ENCODE measurements at regions not wholly inside any gene's neighbourhood (a gene's known extent, or its start where the extent isn't known, plus 50 kb on each side); places are given as distances from the start of the nearest gene placed in this dataset.
"Not testable (repeated sequence)": the region's sequence is repeated elsewhere in the genome, so short reads cannot be mapped to it uniquely, and the experiment has no call there.

DNA sequence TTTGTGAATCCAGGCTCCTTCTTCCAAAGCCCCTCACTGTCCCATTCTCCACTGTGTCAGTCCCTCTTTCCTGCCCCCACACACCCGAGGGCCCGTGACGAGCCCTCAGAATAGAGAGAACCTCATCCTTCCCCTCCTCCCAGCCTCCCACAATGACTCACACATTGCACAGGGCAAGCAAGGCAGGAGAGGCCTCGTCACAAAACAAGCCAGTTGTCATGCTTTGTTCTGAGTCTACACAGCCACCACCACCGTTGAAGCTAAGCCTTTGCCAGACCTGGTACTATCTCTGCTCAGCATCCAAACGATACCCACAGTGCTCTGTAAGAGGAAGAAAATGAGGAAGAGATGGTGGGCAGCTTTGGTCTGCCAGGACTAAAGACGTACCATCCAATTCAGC lies 142.2 kb upstream of the ZNF366 start:
- no peak for DNase-seq

DNA sequence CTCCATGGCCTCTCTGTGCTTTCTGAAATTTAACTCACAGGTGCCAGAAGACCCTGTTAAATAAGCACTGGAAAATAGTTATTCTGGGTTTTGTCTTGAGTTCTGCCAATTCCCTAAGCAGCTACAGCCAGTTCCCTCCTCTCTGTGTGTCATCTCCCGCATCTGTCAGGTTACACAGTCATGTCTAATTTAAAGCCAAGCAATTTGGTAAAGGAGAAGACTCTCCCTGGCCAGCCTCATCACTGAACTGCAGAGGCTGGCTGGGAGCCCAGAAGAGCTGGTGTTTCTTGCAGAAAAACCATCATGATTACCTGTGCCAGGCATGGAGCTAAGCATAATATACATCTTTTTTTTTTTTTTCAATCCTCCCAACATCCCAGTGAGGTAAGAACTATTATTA lies 141.3 kb upstream of the ZNF366 start:
- no peak for DNase-seq

DNA sequence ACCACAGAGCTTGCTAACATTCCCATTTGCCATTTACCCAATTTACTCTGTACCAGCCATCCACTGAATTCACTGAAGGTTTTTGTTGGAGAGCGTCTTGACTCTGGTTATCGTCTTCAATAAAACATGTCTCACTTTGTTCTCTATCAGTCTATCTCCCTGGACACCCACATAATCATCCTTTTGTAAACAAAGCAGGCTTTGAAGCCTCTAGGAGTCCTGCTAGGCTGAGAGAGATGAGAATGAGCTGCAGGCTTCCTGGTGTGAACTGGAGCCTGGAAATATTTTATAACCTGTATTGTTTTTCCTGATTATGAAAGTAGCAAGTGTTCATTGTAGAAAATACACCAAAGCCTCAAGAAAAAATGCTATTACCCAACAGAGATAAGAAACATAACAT lies 140.6 kb upstream of the ZNF366 start:
- no peak for DNase-seq

DNA sequence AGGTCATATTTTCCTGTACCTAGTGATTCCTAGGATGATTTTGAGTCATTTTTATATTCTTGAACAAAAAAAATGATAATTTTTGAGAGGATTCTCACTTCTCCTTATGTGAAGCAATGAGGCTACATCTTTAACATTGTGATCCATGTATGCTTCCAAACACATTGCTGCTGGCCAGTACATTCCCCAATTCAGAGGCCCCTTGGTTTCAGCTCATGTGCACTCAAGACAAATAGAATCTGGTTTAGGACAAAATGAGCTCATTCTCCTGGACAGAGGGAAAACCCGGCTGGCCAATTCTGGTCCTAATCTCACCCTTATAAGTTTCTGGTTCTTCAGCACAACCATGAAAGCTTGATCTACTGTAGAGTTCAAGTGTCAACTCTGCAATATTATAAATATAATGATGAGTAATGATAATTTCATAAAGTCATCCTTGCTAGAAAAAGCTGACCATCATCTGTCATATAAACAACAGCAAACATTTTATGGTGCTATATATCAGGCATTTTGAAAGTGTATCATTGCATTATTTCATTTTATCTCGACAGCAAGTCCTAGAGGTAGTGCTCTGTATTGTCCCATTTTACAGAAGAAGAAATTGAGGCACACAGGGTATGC lies 139.1 kb upstream of the ZNF366 start:
- no peak for DNase-seq

DNA sequence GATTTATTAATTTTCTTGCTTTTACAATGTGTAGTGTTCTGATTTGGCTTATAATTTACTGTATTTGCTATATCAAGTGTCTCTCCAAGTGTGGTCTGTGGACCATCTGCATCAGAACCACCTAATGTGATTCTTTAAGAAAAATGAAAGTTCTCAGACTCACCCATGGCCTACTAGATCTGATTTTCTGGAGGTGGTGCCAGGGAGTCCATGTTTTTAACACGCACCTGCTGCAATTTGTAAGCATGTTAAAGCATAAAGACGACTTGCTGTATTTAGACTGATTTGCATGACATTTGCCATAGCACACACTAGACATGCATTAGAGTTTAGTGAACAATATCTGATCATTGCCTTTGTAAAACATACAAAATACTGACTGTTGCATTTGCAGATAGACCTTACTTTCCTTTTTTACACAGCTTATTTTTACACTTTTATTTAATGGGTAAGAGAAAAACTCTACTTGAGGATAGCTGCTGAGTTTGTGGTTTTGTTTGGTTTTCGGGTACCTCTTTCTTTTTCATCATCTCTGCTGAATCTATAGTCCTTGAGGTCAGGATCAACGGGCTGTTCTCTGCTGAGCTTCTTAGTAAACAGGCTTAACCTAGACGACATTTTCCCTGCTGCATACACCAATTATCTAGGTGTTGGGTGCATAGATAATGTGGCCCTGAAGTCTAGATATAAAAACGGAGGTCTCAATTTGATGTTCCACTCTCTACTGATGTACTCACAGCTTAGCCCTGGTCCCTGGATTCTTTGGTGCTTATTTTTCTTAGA lies 138.0 kb upstream of the ZNF366 start:
- DNase-seq: no peak

DNA sequence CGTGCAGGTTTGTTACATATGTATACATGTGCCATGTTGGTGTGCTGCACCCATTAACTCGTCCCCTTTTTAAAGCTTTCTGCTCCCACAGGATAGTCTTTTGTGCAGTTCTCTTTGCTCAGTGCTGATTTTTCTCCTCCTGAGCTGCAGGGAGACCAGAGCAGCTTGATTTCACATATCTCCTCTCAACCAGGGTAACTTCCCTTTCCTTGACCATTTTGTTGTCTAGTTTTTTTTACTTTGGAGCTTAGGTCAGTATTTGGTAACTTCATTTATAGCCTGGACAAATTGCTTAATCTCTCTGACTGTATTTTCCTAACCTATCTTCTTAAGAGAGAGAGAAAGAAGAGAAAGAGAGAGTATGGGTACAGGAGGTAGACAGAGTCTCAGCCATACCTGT lies 137.1 kb upstream of the ZNF366 start:
- DNase-seq: no peak

DNA sequence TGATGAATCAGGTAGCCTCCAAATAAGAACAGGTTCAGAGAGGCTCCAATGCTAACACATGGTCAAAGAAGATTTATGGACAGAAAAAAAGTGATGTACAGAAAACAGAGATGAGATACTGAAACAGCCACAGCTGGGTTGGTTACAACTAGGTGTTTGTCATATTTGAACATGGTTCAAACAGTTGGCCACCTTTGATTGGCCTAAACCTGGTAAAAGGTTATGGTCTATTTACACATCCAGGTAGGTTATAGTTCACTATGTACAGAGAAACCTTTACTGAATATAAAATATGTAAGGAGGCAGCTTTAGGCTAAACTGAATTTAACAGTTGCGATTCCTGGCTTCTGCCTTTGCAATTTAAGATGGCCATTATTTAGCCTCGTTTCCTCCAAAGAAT lies 134.0 kb upstream of the ZNF366 start:
- DNase-seq: no peak

DNA sequence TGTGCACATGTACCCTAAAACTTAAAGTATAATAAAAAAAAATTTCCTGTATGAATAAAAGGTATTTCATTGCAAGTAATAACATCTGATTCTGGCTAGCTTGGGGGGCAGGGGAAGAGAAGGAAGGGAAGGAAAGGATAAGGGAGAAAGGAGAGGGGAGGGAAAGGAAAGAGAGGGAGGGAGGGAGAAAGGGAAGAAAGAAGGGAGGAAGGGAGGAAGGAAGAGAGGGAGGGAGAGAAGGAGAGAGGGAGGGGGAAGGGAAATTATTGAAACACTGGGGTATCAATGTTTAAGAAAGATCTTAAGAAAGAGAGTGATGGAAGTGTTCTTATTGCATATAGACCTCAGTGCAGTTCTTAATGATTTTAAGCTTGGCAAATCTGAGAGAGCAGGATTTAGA lies 129.8 kb upstream of the ZNF366 start:
- no peak for DNase-seq

DNA sequence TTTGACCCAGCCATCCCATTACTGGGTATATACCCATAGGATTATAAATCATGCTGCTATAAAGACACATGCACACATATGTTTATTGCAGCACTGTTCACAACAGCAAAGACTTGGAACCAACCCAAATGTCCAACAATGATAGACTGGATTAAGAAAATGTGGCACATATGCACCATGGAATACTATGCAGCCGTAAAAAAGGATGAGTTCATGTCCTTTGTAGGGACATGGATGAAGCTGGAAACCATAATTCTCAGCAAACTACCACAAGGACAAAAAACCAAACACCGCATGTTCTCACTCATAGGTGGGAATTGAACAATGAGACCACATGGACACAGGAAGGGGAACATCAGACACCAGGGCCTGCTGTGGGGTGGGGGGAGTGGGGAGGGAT lies 129.4 kb upstream of the ZNF366 start:
- DNase-seq: not testable (repeated sequence)

DNA sequence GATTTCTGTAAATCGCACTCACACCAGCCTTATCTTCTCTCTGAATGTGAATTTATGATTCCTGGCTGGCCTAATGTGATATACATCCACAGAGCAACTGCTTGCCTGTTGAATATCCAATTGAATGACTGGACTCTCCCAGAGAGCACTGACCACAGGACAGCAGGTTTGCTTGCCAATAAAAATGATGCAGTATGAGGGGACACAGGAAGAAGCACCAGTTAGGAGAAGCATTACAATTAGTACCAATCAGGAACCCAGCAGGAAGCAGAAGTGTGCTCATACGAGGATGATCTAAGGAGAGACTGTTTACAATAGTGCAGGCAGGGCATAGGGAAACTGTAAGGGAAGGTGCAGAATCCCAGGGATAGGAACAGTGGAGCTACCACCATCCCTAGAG lies 127.2 kb upstream of the ZNF366 start:
- no peak for DNase-seq

DNA sequence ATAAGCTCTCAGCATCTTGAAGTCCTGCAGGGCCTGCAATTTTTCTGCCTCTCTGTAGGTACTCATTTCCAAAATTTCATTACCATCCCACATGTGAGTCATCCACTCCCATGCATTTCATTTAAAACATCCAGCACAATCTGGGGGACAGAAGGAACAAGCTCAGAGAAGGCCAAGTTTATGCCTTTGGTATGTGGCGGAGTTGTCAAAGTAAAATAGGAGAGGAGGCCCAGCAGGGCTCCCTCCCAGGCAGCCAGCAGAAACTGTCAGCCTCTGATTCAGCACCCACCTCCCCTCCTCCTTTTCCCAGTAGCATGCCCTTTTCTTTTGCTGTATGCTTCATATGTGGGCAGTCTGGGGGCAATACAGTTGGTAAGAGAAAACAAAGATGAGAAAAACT lies 126.4 kb upstream of the ZNF366 start:
- DNase-seq: no peak

DNA sequence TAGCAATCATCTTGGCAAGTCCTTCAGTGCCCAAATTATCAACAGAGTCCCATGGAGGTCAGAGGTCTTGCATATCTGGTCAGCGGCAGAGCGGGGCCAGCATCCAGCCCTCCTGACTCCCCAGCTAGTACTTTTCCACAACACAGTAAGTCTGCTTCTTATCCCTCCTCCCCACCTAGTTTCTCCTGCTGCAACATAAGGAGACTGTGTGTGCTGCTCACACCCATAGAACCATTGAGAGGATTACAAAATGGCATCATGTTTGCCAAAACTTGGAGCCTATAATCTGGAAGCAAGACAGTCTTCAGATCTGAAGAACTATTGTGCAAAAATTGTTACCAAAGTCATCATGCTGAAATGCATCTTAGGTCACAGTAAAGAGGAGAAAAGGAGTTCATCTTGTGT lies 125.8 kb upstream of the ZNF366 start:
- DNase-seq: no peak

DNA sequence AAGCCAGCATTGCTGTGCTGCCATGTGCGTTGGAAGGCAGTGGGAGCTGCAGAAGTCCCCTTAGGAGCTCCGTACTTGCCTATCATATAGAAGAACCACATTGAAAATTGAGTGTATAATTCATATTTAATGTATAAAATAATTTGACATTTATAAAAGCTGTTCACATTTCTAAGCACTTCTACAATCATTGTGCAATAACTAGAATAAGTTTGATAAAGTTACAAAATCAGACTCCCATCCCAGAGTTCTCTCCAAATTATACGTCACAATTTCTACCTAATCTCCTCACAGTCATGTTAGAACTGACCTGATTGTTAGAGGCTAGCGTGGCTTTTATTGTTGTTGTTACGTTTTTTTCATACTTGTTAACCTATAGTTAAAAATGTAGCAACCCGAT lies 123.5 kb upstream of the ZNF366 start:
- no peak for DNase-seq

DNA sequence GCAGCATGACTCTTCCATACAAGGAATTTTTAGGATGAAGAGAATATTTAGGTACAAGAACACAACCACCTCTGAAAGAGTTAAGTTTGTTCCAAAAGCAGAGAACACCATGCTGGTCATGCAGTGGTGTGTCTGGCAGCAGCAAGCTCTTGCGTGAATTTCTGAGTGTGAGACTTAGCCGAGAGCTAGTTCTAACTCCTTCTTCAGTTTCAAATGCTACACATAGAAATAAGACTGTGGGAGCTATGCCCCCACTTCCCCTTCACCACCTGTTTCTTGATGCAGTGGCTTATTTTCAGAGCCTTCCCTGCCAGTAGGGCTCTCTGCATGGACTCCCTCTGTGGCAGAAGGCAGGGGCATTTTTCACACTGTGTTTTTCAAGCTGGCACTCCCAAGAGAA lies 122.9 kb upstream of the ZNF366 start:
- DNase-seq: no peak

DNA sequence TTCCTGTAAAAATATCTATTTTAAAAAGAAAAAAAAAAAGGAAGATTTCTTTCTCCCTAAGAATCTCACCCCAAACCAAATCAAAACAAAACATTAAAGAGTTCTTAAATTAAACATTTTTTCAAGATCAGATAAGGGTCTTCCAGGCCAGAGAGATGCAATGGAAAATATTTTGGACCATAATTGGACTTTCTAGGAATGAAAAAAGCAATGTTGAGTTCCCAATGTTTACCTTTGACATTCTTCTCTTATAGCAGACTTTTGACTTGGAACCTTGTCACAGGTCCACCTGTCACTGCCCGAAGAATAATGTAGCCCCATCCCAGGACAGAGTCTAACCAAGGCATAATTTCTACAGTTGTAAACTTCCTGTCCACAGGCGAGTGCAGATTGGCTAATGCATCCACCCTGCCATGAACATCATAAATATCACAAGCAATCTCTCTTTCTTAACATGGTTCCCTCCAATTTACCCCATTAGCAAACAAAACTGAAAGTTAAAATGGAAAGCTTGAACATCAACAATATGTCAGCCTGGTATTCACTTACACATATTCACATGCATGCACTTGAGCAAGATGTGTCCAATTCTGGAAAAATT lies 121.7 kb upstream of the ZNF366 start:
- DNase-seq: no peak

DNA sequence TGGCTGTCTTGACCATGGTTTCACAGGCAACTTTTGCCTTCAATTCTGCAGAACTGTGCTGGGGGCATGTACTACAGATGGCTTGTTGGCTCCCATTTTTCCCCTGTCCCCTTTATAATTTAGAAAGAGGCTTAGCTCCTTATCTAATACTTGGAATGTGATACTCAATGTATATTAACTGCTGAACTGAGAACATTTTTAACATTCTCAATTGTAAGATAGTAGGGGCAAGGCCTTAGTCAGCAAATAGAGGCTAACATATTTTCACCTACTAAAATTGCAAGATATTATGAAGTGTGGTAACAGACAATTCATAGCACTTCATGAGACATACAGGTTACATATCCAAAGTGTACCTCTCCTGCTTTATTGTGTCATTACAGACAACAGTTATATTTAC lies 118.1 kb upstream of the ZNF366 start:
- DNase-seq: no peak

DNA sequence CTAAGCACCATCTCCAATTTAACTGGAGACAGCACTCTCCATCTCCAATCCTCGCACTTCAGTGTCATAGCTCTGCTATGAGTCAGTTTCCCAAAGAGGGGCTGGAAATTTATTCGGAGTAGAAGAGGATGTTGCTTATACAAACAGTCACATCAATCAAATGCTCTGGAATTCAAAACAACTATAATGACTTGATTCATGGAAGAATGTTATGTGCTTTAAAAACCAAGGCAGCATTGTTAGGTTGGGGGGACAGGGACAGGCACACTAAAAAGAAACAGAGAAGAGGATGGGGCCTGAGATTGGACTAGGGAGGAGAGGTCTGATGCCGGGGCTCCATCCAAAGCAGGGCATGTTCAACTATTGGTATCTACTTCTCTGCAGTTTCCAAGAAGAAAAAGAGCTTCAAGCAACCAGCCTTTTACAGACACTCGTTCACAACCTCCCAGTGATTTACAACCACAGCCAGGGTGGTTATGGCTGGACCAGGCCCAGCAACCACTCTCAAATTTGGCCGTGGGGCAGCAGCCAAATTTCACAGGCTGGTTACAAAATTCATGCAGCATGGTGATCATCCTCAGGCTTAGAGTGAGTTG lies 117.5 kb upstream of the ZNF366 start:
- no peak for DNase-seq

DNA sequence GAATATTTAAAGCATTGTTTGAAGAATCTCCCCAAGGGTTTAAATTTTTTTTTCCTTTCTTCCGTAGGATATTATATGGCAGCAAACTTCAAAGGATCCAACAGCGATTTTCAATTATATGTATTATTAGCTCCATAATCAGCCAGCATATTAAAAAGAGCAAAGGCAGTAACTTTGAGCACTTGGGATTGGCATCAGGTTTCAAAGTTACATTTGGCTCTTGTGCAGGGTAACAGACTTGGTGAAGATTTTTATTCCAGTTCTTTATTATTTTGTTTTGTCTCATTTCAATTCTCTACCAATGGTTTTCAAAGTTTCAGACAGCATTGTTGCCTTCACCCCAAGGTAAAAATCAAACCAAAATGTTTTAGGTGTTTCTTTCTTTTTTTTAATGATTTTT lies 116.7 kb upstream of the ZNF366 start:
- DNase-seq: no peak

DNA sequence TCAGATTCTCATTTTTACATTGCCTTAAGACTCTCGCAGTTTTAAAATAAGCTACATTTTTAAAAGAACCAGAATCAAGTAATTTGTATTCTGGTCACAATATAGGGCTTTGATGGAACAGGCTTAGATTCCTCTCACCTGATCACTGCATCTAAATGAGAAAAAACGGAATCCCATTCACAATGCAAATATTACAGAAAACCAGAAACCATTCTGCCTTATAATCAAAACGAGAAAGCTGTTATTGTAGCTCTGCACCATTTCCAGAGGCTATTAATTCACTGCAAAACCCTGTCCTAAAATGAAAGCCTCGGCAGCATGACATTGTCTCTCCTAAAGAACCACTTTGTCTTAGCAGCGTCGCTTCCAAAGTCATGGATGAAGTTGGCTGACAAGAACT lies 116.1 kb upstream of the ZNF366 start:
- DNase-seq: no peak

DNA sequence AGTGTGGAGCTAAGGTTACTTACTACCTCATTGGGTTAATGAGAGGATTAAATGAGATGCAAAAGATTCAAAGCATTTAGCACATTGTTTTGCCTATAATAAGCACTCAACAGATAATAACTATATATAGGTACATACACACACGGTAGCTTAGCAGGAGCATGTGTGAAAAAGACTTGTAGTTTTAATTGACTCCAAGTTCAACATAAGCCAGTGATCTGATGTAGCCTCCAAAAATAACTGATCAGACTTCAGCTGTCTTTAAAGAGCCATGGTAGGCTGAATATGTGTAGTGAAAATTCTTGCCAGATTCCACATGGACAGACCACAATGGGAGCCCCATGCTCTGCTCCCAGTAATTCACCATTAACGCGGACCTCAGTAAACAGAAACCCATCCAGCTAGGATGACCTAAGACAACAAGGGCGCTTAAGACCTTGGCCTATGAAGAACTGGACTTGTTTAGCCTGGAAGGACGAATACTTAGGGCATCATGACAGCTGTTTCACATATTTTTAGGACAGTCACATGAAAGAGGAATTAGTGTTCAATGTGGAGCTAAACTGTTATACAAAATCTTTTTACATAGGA lies 115.1 kb upstream of the ZNF366 start:
- no peak for DNase-seq

DNA sequence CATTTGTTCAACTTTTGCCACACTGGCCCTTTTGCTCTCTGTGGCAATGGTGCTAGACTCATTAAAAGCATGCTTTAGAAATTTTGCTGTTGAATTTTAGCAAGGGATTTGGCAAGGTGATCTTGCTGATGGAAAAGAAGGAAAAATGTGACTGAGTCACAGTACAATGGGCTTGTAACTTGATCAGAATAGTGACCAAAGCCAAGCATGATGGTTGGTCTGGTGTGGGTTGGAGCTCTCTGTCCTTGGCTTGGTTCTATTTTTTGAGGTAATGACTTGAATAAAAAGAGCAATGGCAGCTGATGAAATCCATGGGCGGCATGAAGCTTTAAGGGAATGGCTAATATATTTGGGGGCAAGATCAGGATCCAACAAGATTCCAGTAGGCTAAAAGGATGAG lies 114.4 kb upstream of the ZNF366 start:
- no peak for DNase-seq

DNA sequence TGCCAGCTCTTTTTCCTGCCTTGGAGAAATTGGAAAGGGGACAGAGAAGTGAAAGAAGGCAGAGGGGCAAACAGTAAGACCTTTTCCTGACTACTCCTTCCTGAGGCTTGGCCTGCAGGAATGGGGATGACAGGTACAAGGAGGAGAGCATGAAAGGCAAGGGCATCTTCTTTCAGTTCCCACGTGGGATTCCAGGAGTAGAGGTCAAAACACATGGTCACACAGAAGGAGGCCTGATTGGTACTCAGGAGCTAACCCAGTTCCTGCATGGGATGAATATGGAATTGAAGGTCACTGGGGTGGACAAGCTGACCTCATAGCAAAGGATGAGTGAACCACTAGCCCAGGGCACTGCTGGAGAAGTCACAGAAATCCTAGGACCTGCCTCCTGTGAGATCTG lies 112.5 kb upstream of the ZNF366 start:
- DNase-seq: no peak

DNA sequence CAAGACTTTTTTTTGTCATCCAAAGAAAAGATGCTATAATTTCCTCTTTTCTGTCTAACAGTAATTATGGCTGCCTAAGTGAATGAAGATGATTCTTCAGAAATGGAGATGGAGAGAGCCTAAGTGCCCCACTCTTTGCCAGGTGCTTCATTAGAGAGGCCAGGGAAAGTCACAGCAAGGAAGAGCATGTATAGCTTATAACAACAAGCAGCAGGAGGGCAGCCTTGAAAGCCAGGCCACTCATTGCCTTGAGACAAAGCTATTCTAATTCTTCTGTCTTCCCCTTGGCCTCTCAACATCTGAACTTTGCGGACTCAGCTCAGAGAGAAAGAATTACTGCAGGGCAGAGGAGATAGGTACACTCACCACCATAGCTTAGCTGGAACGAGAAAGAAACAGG lies 112.0 kb upstream of the ZNF366 start:
- no peak for DNase-seq

DNA sequence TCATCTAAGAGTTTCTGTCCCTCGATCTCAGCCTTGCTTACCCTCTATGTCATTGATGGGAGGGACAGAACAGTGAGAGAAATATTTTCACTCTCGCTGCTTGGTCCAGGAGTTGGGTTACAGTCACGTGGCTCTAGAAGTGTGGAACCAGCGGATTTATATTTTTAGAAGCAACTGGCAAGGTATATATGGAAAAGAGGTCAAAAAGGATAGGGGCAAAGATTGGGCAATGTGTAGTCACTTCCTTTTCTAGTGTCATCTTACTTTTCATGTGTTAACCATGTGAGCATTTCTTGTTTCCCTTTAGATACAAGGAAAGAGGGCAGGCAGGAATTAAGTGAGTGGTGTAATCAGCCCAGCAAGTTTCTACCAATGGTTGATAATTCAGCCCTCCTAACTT lies 111.5 kb upstream of the ZNF366 start:
- no peak for DNase-seq
